NB4 (cell line): ENCODE measurements at regions not wholly inside any gene's neighbourhood (a gene's known extent, or its start where the extent isn't known, plus 50 kb on each side); places are given as distances from the start of the nearest gene placed in this dataset.

Source experiments
- CTCF ChIP-seq: IDR thresholded peaks from one replicate; pipeline ENCODE4 v1.5.1; 2012; ENCODE audit warnings: low read depth, low read length
- POLR2A ChIP-seq: IDR thresholded peaks from 2 replicates; pipeline ENCODE4 v1.6.1; 2011; ENCODE audit warnings: mild to moderate bottlenecking; ENCODE audit not compliant: insufficient read length; ENCODE audit errors: extremely low read depth

GRCh38 chr19:23554548-23554947, 132.5 kb downstream of the ZNF675 start:
- TF ChIP-seq CTCF = no peak
- TF ChIP-seq POLR2A = no peak
